T-cell (primary cell): ENCODE measurements at regions not wholly inside any gene's neighbourhood (a gene's known extent, or its start where the extent isn't known, plus 50 kb on each side); places are given as distances from the start of the nearest gene placed in this dataset.

Source experiments
- ATAC-seq, 4 experiments: fragments of 200-7000 bp in 3 of 4; fragments of 150-1000 bp in 1 of 4; cut with Tn5 transposase; replicated peaks in 1 of 4; 1 replicate in 3 of 4; 2 replicates in 1 of 4; pipeline ENCODE4 v1.10.0; 2021; ENCODE audit warnings: moderate library complexity in 3 of 4, mild to moderate bottlenecking in 2 of 4, moderate number of reproducible peaks in 1 of 4
- CTCF ChIA-PET, 2 donors: fragments of 300-600 bp; sonication (Branson Sonifier 250); formaldehyde crosslinking; loops; one replicate each; lab custom pipeline; 2022; ENCODE audit warnings: antibody characterized with exemption in 2 of 2; lab: Charles Lee
- POLR2A ChIA-PET, 2 donors: fragments of 300-600 bp; sonication (Branson Sonifier 250); formaldehyde crosslinking; loops; one replicate each; lab custom pipeline; 2022; ENCODE audit warnings: antibody characterized with exemption in 2 of 2; lab: Charles Lee
- DNase-seq, 35 experiments: peaks; one replicate each; pipeline versions ENCODE4 v3.0.0 to v3.0.0-alpha.2; 2013 to 2023
- H3K27ac ChIP-seq: one replicate; pipeline ENCODE4 v1.5.1; 2013; ENCODE audit warnings: low read length
- H3K27me3 ChIP-seq, 2 experiments: replicated peaks in 1 of 2; 1 replicate in 1 of 2; 2 replicates in 1 of 2; pipeline versions ENCODE4 v1.6.1 to v1.7.0; 2013; ENCODE audit warnings: low read length in 1 of 2, mixed read lengths in 1 of 2; ENCODE audit not compliant: control insufficient read depth in 2 of 2, insufficient read depth in 2 of 2; ENCODE audit errors: extremely low read depth in 1 of 2
- H3K36me3 ChIP-seq, 2 donors: 1 replicate in 1 of 2; 2 replicates in 1 of 2; pipeline versions ENCODE4 v1.6.1 to v1.7.0; 2013; ENCODE audit warnings: low read length in 1 of 2; ENCODE audit not compliant: control insufficient read depth in 2 of 2, insufficient read depth in 1 of 2; ENCODE audit errors: extremely low read depth in 1 of 2
- H3K4me1 ChIP-seq, 2 experiments: 1 replicate in 1 of 2; 2 replicates in 1 of 2; pipeline versions ENCODE4 v1.6.1 to v1.7.0; 2013; ENCODE audit warnings: low read length in 2 of 2, mixed read lengths in 1 of 2; ENCODE audit not compliant: insufficient read depth in 2 of 2, control insufficient read depth in 1 of 2; ENCODE audit errors: extremely low read depth in 1 of 2
- H3K4me3 ChIP-seq, 2 donors: 1 replicate in 1 of 2; 2 replicates in 1 of 2; pipeline versions ENCODE4 v1.5.1 to v1.7.0; 2013; ENCODE audit warnings: mild to moderate bottlenecking in 2 of 2, low read length in 1 of 2, moderate library complexity in 1 of 2; ENCODE audit not compliant: control insufficient read depth in 1 of 2; ENCODE audit errors: extremely low read depth in 1 of 2
- H3K9me3 ChIP-seq: 2 replicates; pipeline ENCODE4 v1.7.0; 2013
- H3K27ac Mint-ChIP-seq, 2 donors: one replicate each; pipeline ENCODE4 v1.8.0; 2020 to 2021; ENCODE audit warnings: mild to moderate bottlenecking in 2 of 2, mixed read lengths in 2 of 2
- H3K27me3 Mint-ChIP-seq, 2 donors: one replicate each; pipeline ENCODE4 v1.8.0; 2021 to 2022; ENCODE audit warnings: mixed read lengths in 2 of 2
- H3K36me3 Mint-ChIP-seq: one replicate; pipeline ENCODE4 v1.8.0; 2021; ENCODE audit warnings: mixed read lengths
- H3K4me1 Mint-ChIP-seq, 3 donors: one replicate each; pipeline ENCODE4 v1.8.0; 2020 to 2022; ENCODE audit warnings: mixed read lengths in 3 of 3, mild to moderate bottlenecking in 1 of 3
- H3K4me3 Mint-ChIP-seq, 3 donors: one replicate each; pipeline ENCODE4 v1.8.0; 2020 to 2022; ENCODE audit warnings: mild to moderate bottlenecking in 3 of 3, mixed read lengths in 3 of 3, moderate library complexity in 3 of 3
- H3K9me3 Mint-ChIP-seq, 3 donors: one replicate each; pipeline ENCODE4 v1.8.0; 2020 to 2022; ENCODE audit warnings: mixed read lengths in 3 of 3
- WGBS: methylation state at CpG from one replicate; pipeline ENCODE4 v1.1.5; 2013; ENCODE audit warnings: missing lambda C conversion rate; ENCODE audit not compliant: insufficient coverage; 5-methylcytosine and 5-hydroxymethylcytosine counted together

GRCh38 chr6:55652429-55652828 lies 73.4 kb upstream of the HMGCLL1 start:
- H3K4me1 Mint-ChIP-seq, result no peaks in the 10 kb centered on the region
- ChIA-PET POLR2A (no interaction called here), CTCF (no interaction called here)
- no peaks in the 10 kb centered on the region for H3K27me3 ChIP-seq
- no peak for DNase-seq
- no peaks in the 10 kb centered on the region for H3K36me3 ChIP-seq
- no peak overlapping the region for H3K4me3 Mint-ChIP-seq
- no peaks in the 10 kb centered on the region for H3K4me1 ChIP-seq
- no peak overlapping the region for H3K27ac ChIP-seq
- H3K27ac Mint-ChIP-seq, result no peak overlapping the region
- no peaks in the 10 kb centered on the region for H3K36me3 Mint-ChIP-seq
- H3K9me3 ChIP-seq, result no peaks in the 10 kb centered on the region
- no peak overlapping the region for H3K4me3 ChIP-seq
- WGBS, result no CpG with 5 or more reads among the region's 1 CpG
- peaks cover 23 to 26% (median 25%) of the 10 kb centered on the region in 3 donors for H3K9me3 Mint-ChIP-seq
- no peaks in the 10 kb centered on the region for H3K27me3 Mint-ChIP-seq
- no peak for ATAC-seq

- peaks cover 19 to 31% (median 24%) of the 10 kb centered on the region in 3 donors for H3K9me3 Mint-ChIP-seq
- WGBS, result 58% methylated on average over 3 of the region's 3 CpGs
- no peaks in the 10 kb centered on the region for H3K36me3 Mint-ChIP-seq
These were observed 72.0 kb upstream of the HMGCLL1 start for GRCh38 chr6:55651015-55651414.

GRCh38 chr6:55643861-55644260 lies 64.9 kb upstream of the HMGCLL1 start:
- no peaks in the 10 kb centered on the region for H3K9me3 ChIP-seq
- no peaks in the 10 kb centered on the region for H3K27me3 ChIP-seq
- ChIA-PET CTCF (no interaction called here), POLR2A (no interaction called here)
- Mint-ChIP-seq H3K36me3 (no peaks in the 10 kb centered on the region), H3K27me3 (no peaks in the 10 kb centered on the region), H3K27ac (no peak overlapping the region), H3K4me1 (no peaks in the 10 kb centered on the region), H3K9me3 (peaks cover 11 to 54% (median 13%) of the 10 kb centered on the region in 3 donors), H3K4me3 (no peak overlapping the region)
- no peak for ATAC-seq
- H3K4me3 ChIP-seq, result no peak overlapping the region
- no peaks in the 10 kb centered on the region for H3K4me1 ChIP-seq
- no peaks in the 10 kb centered on the region for H3K36me3 ChIP-seq
- DNase-seq, result no peak
- no peak overlapping the region for H3K27ac ChIP-seq

More at GRCh38 chr6:55651015-55651414, 72.0 kb upstream of the HMGCLL1 start:
- CTCF ChIA-PET, result no interaction called here
- H3K4me3 Mint-ChIP-seq, result no peak overlapping the region
- H3K4me1 ChIP-seq, result no peaks in the 10 kb centered on the region
- no peaks in the 10 kb centered on the region for H3K27me3 ChIP-seq
- no peak overlapping the region for H3K4me3 ChIP-seq
- H3K27ac Mint-ChIP-seq, result no peak overlapping the region
- no peak overlapping the region for H3K27ac ChIP-seq
- DNase-seq (no peak), ATAC-seq (no peak)
- no peaks in the 10 kb centered on the region for H3K36me3 ChIP-seq
- H3K9me3 ChIP-seq, result no peaks in the 10 kb centered on the region
- H3K27me3 Mint-ChIP-seq, result no peaks in the 10 kb centered on the region
- H3K4me1 Mint-ChIP-seq, result no peaks in the 10 kb centered on the region
- POLR2A ChIA-PET, result interaction anchor here in 1 of 2 donors (0.6 kb wide), 1 partner anchor 176 kb away, joined by 4 read pairs; no protein-coding TSS in a partner anchor

- Mint-ChIP-seq H3K4me3 (no peak overlapping the region), H3K27me3 (no peaks in the 10 kb centered on the region), H3K36me3 (no peaks in the 10 kb centered on the region), H3K4me1 (no peaks in the 10 kb centered on the region), H3K27ac (no peak overlapping the region), H3K9me3 (peaks cover 13 to 53% (median 13%) of the 10 kb centered on the region in 3 donors)
- POLR2A ChIA-PET, result no interaction called here
- CTCF ChIA-PET, result no interaction called here
- Histone ChIP-seq H3K9me3 (no peaks in the 10 kb centered on the region), H3K4me3 (no peak overlapping the region), H3K36me3 (no peaks in the 10 kb centered on the region), H3K4me1 (no peaks in the 10 kb centered on the region), H3K27me3 (no peaks in the 10 kb centered on the region), H3K27ac (no peak overlapping the region)
- no CpG with 5 or more reads among the region's 2 CpGs for WGBS
- no peak for ATAC-seq
- DNase-seq, result no peak
These were observed 63.4 kb upstream of the HMGCLL1 start for GRCh38 chr6:55642366-55642765.

- no CpG with 5 or more reads among the region's 2 CpGs for WGBS
- H3K9me3 Mint-ChIP-seq, result peaks cover 3 to 16% (median 7%) of the 10 kb centered on the region in 3 donors
- DNase-seq (no peak), ATAC-seq (no peak)
- no peak overlapping the region for H3K27ac ChIP-seq
- no peaks in the 10 kb centered on the region for H3K4me1 ChIP-seq
- H3K36me3 ChIP-seq, result no peaks in the 10 kb centered on the region
- ChIA-PET CTCF (interaction anchor here (0.5 to 0.6 kb wide), 2 partner anchors 13 to 240 kb away, joined by 3 read pairs; no protein-coding TSS in a partner anchor), POLR2A (no interaction called here)
- H3K27ac Mint-ChIP-seq, result no peak overlapping the region
- H3K27me3 ChIP-seq, result no peaks in the 10 kb centered on the region
- H3K36me3 Mint-ChIP-seq, result no peaks in the 10 kb centered on the region
- no peaks in the 10 kb centered on the region for H3K4me1 Mint-ChIP-seq
- no peaks in the 10 kb centered on the region for H3K9me3 ChIP-seq
- no peak overlapping the region for H3K4me3 Mint-ChIP-seq
- no peak overlapping the region for H3K4me3 ChIP-seq
- no peaks in the 10 kb centered on the region for H3K27me3 Mint-ChIP-seq
These were observed 57.6 kb upstream of the HMGCLL1 start for GRCh38 chr6:55636406-55637102.

- no peaks in the 10 kb centered on the region for H3K9me3 ChIP-seq
- no peaks in the 10 kb centered on the region for H3K36me3 Mint-ChIP-seq
- no peak for DNase-seq
- no peaks in the 10 kb centered on the region for H3K27me3 ChIP-seq
- H3K4me3 ChIP-seq, result no peak overlapping the region
- H3K4me3 Mint-ChIP-seq, result no peak overlapping the region
- H3K27ac Mint-ChIP-seq, result no peak overlapping the region
- H3K27ac ChIP-seq, result no peak overlapping the region
- H3K27me3 Mint-ChIP-seq, result no peaks in the 10 kb centered on the region
- H3K9me3 Mint-ChIP-seq, result peaks cover 10 to 26% (median 15%) of the 10 kb centered on the region in 3 donors
- POLR2A ChIA-PET, result no interaction called here
- H3K36me3 ChIP-seq, result no peaks in the 10 kb centered on the region
- no CpG with 5 or more reads among the region's 3 CpGs for WGBS
- H3K4me1 Mint-ChIP-seq, result no peaks in the 10 kb centered on the region
- CTCF ChIA-PET, result no interaction called here
- no peaks in the 10 kb centered on the region for H3K4me1 ChIP-seq
- no peak for ATAC-seq
These were observed 54.5 kb upstream of the HMGCLL1 start for GRCh38 chr6:55633471-55633870.
